GM23248 (cell line): ENCODE measurements at regions not wholly inside any gene's neighbourhood (a gene's known extent, or its start where the extent isn't known, plus 50 kb on each side); places are given as distances from the start of the nearest gene placed in this dataset.
A peak's percentile ranks its signal among the peaks of the same experiment; 100 is the strongest.

Experiments
- DNase-seq: peaks from one replicate; pipeline ENCODE4 v3.0.0-alpha.2; 2015
- H2AFZ ChIP-seq: fragments of 200-600 bp; sonication (generic); 2 replicates; pipeline ENCODE4 v1.6.1; 2016; ENCODE audit warnings: antibody characterized with exemption
- H3F3A ChIP-seq: fragments of 200-600 bp; sonication (generic); 2 replicates; pipeline ENCODE4 v1.6.1; 2016; ENCODE audit warnings: mild to moderate bottlenecking, antibody characterized with exemption, mixed run types; ENCODE audit not compliant: insufficient read depth
- H3K27ac ChIP-seq: fragments of 200-600 bp; sonication (generic); 2 replicates; pipeline ENCODE4 v1.5.1; 2016; ENCODE audit warnings: mild to moderate bottlenecking
- H3K27me3 ChIP-seq: fragments of 200-600 bp; sonication (generic); replicated peaks from 2 replicates; pipeline ENCODE4 v1.6.1; 2016; ENCODE audit warnings: mild to moderate bottlenecking; ENCODE audit not compliant: insufficient read depth
- H3K36me3 ChIP-seq: fragments of 200-600 bp; sonication (generic); 2 replicates; pipeline ENCODE4 v1.6.1; 2016; ENCODE audit warnings: low read depth, mild to moderate bottlenecking
- H3K4me1 ChIP-seq: fragments of 200-600 bp; sonication (generic); 2 replicates; pipeline ENCODE4 v1.6.1; 2016; ENCODE audit warnings: mild to moderate bottlenecking; ENCODE audit not compliant: insufficient read depth
- H3K4me2 ChIP-seq: fragments of 200-600 bp; sonication (generic); one replicate; pipeline ENCODE4 v1.6.1; 2016; ENCODE audit warnings: mild to moderate bottlenecking; ENCODE audit not compliant: unreplicated experiment
- H3K4me3 ChIP-seq: fragments of 200-600 bp; sonication (generic); 2 replicates; pipeline ENCODE4 v1.5.1; 2016; ENCODE audit warnings: mild to moderate bottlenecking
- H3K79me2 ChIP-seq: fragments of 200-600 bp; sonication (generic); 2 replicates; pipeline ENCODE4 v1.6.1; 2016; ENCODE audit warnings: mild to moderate bottlenecking; ENCODE audit not compliant: insufficient read depth
- H3K9ac ChIP-seq: fragments of 200-600 bp; sonication (generic); 2 replicates; pipeline ENCODE4 v1.6.1; 2016; ENCODE audit warnings: mild to moderate bottlenecking
- H3K9me2 ChIP-seq: fragments of 200-600 bp; sonication (generic); 2 replicates; pipeline ENCODE4 v1.6.1; 2016; ENCODE audit warnings: mixed run types, mild to moderate bottlenecking, moderate library complexity; ENCODE audit not compliant: insufficient read depth
- H3K9me3 ChIP-seq: fragments of 200-600 bp; sonication (generic); one replicate; pipeline ENCODE4 v1.6.1; 2017; ENCODE audit warnings: low read depth
- H4K20me1 ChIP-seq: fragments of 200-600 bp; sonication (generic); 2 replicates; pipeline ENCODE4 v1.6.0; 2016; ENCODE audit not compliant: insufficient read depth
- EZH2 ChIP-seq: fragments of 200-600 bp; sonication (generic); IDR thresholded peaks from 2 replicates; pipeline ENCODE4 v1.6.1; 2018; ENCODE audit warnings: antibody characterized with exemption, mild to moderate bottlenecking; ENCODE audit not compliant: insufficient read depth, poor library complexity, severe bottlenecking
- EZH2phosphoT487 ChIP-seq: fragments of 200-600 bp; sonication (generic); IDR thresholded peaks from 2 replicates; pipeline ENCODE4 v1.6.1; 2018; ENCODE audit warnings: antibody characterized with exemption, moderate library complexity, mild to moderate bottlenecking, low read depth; ENCODE audit not compliant: insufficient read depth
- WGBS, 2 experiments: methylation state at CpG; one replicate each; pipeline ENCODE4 v1.1.6; 2015 to 2017; ENCODE audit warnings: low lambda C conversion rate in 2 of 2, low coverage in 1 of 2; ENCODE audit errors: missing lambda C conversion rate in 2 of 2; 5-methylcytosine and 5-hydroxymethylcytosine counted together
- in situ Hi-C: fragments of 300-500 bp; cut with MboI; formaldehyde crosslinking; loops from 2 replicates; pipeline ENCODE4 v1.15.0; 2020

DNA sequence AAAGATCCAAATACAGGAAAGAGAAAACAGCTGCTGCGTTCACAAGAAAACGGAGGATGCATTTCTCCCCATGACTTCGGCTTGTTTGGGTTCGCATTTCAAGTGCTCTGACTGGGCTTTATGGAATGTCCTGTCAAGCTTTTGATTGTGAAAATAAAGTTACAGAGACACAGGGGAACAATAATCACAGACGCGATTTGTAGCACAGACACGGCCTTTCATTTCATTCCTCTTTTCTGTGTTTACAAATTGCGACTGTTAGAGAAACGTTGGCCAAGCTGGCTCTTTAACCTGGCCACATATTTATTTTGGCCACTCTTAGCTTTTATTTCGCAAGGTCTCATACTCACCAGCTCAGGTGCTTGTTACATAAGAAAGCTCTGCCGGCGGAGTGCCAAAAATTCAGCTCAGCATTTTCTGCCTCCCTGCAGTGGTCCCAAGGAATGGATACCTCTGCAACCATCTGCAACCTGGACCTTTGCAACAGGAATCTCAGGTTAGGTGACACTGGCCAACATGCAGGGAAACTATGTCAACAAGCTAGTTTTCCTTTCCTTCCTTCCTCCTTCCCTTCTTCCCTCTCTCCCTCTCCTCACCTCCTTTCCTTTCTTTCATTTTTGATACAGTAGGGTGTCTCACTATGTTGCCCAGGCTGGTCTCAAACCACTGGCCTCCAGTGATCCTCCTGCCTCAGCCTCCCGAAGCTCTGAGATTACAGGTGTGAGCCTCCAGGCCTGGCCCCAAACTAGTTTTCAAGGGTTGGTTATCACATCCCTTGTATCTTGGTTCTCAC, 58.2 kb upstream of the SLC45A1 start:
- no peaks in the 10 kb centered on the region for H4K20me1 ChIP-seq
- no peak overlapping the region for H3K27ac ChIP-seq
- H3K36me3 ChIP-seq: no peaks in the 10 kb centered on the region
- H3K4me1 ChIP-seq: peaks cover 5% of the 10 kb centered on the region; the same call in 1 of the 2 replicates
- DNase-seq: peak; percentile 60
- no peak overlapping the region for H2AFZ ChIP-seq
- no peak for TF ChIP-seq EZH2
- TF ChIP-seq EZH2phosphoT487: no peak
- H3K9me3 ChIP-seq: no peaks in the 10 kb centered on the region
- no peaks in the 10 kb centered on the region for H3F3A ChIP-seq
- no peak overlapping the region for H3K4me3 ChIP-seq
- no peaks in the 10 kb centered on the region for H3K79me2 ChIP-seq
- H3K9me2 ChIP-seq: no peaks in the 10 kb centered on the region
- in situ Hi-C loops: no loop called here
- H3K4me2 ChIP-seq: peak overlapping the region; percentile 6
- H3K27me3 ChIP-seq: no peaks in the 10 kb centered on the region
- no peak overlapping the region for H3K9ac ChIP-seq
- WGBS, 2 experiments: 59 to 60% methylated on average over 13 of the region's 13 CpGs

DNA sequence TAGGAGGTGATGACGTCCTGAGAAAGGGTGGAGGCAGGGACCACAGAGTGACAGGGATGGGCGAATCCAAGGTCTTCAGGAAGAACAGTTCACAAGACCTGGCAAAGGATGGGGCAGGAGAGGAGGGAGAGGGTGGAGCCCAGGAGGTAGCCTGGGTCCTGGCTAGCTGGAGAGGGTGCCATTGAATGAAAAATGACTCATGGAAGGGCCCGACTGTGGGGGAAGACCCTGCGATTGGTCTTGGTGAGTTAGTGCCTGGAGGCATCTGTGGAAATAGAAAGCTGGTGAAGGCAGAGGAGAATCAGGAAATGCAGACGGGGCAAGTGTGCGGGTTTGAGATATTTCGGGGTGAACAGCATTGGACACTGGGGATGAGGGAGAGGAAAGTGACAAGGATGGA, 60.3 kb upstream of the SLC45A1 start:
- H3K4me1 ChIP-seq: peaks cover 5% of the 10 kb centered on the region; the same call in 1 of the 2 replicates
- no peaks in the 10 kb centered on the region for H3K36me3 ChIP-seq
- no peaks in the 10 kb centered on the region for H3K9me2 ChIP-seq
- no peak overlapping the region for H3K4me2 ChIP-seq
- no peak overlapping the region for H3K4me3 ChIP-seq
- TF ChIP-seq EZH2phosphoT487: no peak
- TF ChIP-seq EZH2: no peak
- no peak overlapping the region for H3K27ac ChIP-seq
- no peaks in the 10 kb centered on the region for H3K9me3 ChIP-seq
- no peaks in the 10 kb centered on the region for H3F3A ChIP-seq
- WGBS, 2 experiments: 85 to 88% methylated on average over 7 of the region's 7 CpGs
- in situ Hi-C loops: no loop called here
- no peak overlapping the region for H2AFZ ChIP-seq
- no peaks in the 10 kb centered on the region for H4K20me1 ChIP-seq
- no peaks in the 10 kb centered on the region for H3K27me3 ChIP-seq
- DNase-seq: no peak
- H3K9ac ChIP-seq: no peak overlapping the region
- H3K79me2 ChIP-seq: no peaks in the 10 kb centered on the region

DNA sequence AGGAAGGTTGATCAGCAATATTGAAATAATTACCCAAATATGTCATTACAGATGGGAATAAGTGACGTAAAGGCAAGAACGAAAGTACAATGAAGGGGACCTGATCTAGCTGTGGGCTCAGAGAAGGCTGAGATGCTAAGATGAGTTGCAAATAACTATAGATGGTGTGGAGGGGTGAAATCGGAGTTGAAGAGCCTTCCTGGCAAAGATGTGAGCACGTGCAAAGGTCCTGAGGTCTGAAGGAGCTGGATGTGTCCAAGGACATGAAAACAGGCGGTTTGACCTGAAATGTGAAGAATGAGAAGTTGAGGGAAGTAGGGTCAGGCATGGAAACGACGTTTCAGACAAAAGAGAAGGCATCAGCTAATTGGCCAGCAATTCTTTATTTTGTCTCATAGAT, 61.6 kb upstream of the SLC45A1 start:
- H3K9ac ChIP-seq: no peak overlapping the region
- H3K79me2 ChIP-seq: no peaks in the 10 kb centered on the region
- H3F3A ChIP-seq: no peaks in the 10 kb centered on the region
- no peak for DNase-seq
- H4K20me1 ChIP-seq: no peaks in the 10 kb centered on the region
- no peak overlapping the region for H3K4me3 ChIP-seq
- no peaks in the 10 kb centered on the region for H3K36me3 ChIP-seq
- no peaks in the 10 kb centered on the region for H3K9me2 ChIP-seq
- peaks cover 5% of the 10 kb centered on the region; the same call in 1 of the 2 replicates for H3K4me1 ChIP-seq
- no peaks in the 10 kb centered on the region for H3K27me3 ChIP-seq
- no peaks in the 10 kb centered on the region for H3K9me3 ChIP-seq
- TF ChIP-seq EZH2 (no peak), EZH2phosphoT487 (no peak)
- no peak overlapping the region for H3K4me2 ChIP-seq
- in situ Hi-C loops: no loop called here
- 79 to 83% methylated on average over 7 of the region's 7 CpGs for WGBS, 2 experiments
- no peak overlapping the region for H3K27ac ChIP-seq
- no peak overlapping the region for H2AFZ ChIP-seq

DNA sequence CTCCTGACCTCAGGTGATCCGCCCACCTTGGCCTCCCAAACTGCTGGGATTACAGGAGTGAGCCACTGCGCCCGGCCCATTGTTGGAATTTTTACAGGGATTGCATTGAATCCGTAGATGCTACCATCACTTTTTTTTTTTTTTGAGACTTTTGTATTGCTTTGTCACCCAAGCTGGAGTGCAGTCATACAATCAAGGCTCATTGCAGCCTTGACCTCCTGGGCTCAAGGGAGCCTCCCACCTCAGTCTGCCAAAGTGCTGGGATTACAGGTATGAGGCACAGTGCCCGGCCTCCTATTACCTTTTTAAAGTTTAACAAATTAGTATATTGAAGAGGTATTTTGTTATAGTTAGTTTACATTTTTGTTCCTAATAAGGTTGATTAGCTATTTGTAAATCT, 62.2 kb upstream of the SLC45A1 start:
- no peak overlapping the region for H3K4me3 ChIP-seq
- 90 to 93% methylated on average over 5 of the region's 5 CpGs for WGBS, 2 experiments
- H3K9ac ChIP-seq: no peak overlapping the region
- H3K36me3 ChIP-seq: no peaks in the 10 kb centered on the region
- in situ Hi-C loops: no loop called here
- DNase-seq: no peak
- H3K4me2 ChIP-seq: no peak overlapping the region
- H3K9me2 ChIP-seq: no peaks in the 10 kb centered on the region
- H3K27ac ChIP-seq: no peak overlapping the region
- peaks cover 5% of the 10 kb centered on the region; the same call in 1 of the 2 replicates for H3K4me1 ChIP-seq
- no peaks in the 10 kb centered on the region for H3K79me2 ChIP-seq
- no peaks in the 10 kb centered on the region for H3F3A ChIP-seq
- H2AFZ ChIP-seq: no peak overlapping the region
- H3K9me3 ChIP-seq: no peaks in the 10 kb centered on the region
- TF ChIP-seq EZH2phosphoT487: no peak
- TF ChIP-seq EZH2: no peak
- no peaks in the 10 kb centered on the region for H3K27me3 ChIP-seq
- H4K20me1 ChIP-seq: no peaks in the 10 kb centered on the region
